RWPE2 (cell line): ENCODE measurements at regions not wholly inside any gene's neighbourhood (a gene's known extent, or its start where the extent isn't known, plus 50 kb on each side); places are given as distances from the start of the nearest gene placed in this dataset.
"Not testable (repeated sequence)": the region's sequence is repeated elsewhere in the genome, so short reads cannot be mapped to it uniquely, and the experiment has no call there.

Experiments used
- ATAC-seq: fragments of 200-7000 bp; cut with Tn5 transposase; 3 replicates; pipeline ENCODE4 v1.9.1; 2021; ENCODE audit warnings: low read depth
- DNase-seq: peaks from one replicate; pipeline ENCODE4 v3.0.0-alpha.2; 2020; ENCODE audit warnings: low spot score
- H3K27ac ChIP-seq: fragments of 450-650 bp; 2 replicates; pipeline ENCODE4 v1.5.1; 2017; ENCODE audit warnings: mild to moderate bottlenecking; ENCODE audit not compliant: poor library complexity, severe bottlenecking
- H3K27me3 ChIP-seq: fragments of 250-450 bp; sonication (Bioruptor Pico); 2 replicates; pipeline ENCODE4 v1.5.1; 2021; ENCODE audit warnings: mild to moderate bottlenecking, moderate library complexity; ENCODE audit not compliant: insufficient read depth, poor library complexity, severe bottlenecking
- H3K36me3 ChIP-seq: fragments of 250-450 bp; sonication (Bioruptor Pico); 2 replicates; pipeline ENCODE4 v1.5.1; 2020; ENCODE audit warnings: low read depth, mild to moderate bottlenecking, moderate library complexity
- H3K4me1 ChIP-seq: fragments of 250-450 bp; sonication (Bioruptor Pico); 2 replicates; pipeline ENCODE4 v1.5.1; 2021; ENCODE audit warnings: mild to moderate bottlenecking, moderate library complexity; ENCODE audit not compliant: insufficient read depth, poor library complexity, severe bottlenecking
- H3K4me3 ChIP-seq: fragments of 250-450 bp; sonication (Bioruptor Pico); 2 replicates; pipeline ENCODE4 v1.5.1; 2021; ENCODE audit warnings: mild to moderate bottlenecking, moderate library complexity; ENCODE audit not compliant: severe bottlenecking
- H3K9me3 ChIP-seq: fragments of 250-450 bp; sonication (Bioruptor Pico); 2 replicates; pipeline ENCODE4 v1.5.1; 2021; ENCODE audit warnings: mild to moderate bottlenecking, moderate library complexity; ENCODE audit not compliant: severe bottlenecking
- CTCF ChIP-seq: fragments of 450-650 bp; IDR thresholded peaks from one replicate; pipeline ENCODE4 v1.5.1; 2017; ENCODE audit warnings: mild to moderate bottlenecking, moderate library complexity; ENCODE audit not compliant: poor library complexity, severe bottlenecking

GRCh38 chr1:178036090-178036489 lies 57.8 kb upstream of the RASAL2 start:
- Histone ChIP-seq H3K4me1 (no peaks in the 10 kb centered on the region), H3K36me3 (no peaks in the 10 kb centered on the region), H3K4me3 (no peak overlapping the region), H3K27ac (no peak overlapping the region), H3K27me3 (no peaks in the 10 kb centered on the region), H3K9me3 (no peaks in the 10 kb centered on the region)
- ATAC-seq: no peak
- no peak for TF ChIP-seq CTCF
- no peak for DNase-seq

GRCh38 chr1:178037510-178038253 lies 56.2 kb upstream of the RASAL2 start:
- no peaks in the 10 kb centered on the region for H3K4me1 ChIP-seq
- H3K36me3 ChIP-seq: no peaks in the 10 kb centered on the region
- no peaks in the 10 kb centered on the region for H3K27me3 ChIP-seq
- H3K9me3 ChIP-seq: no peaks in the 10 kb centered on the region
- TF ChIP-seq CTCF: peak; percentile 45
- peak; percentile 94 for ATAC-seq
- no peak for DNase-seq
- H3K4me3 ChIP-seq: peak overlapping the region; percentile 14
- H3K27ac ChIP-seq: no peak overlapping the region

GRCh38 chr1:178038372-178038771 lies 55.5 kb upstream of the RASAL2 start:
- no peak for TF ChIP-seq CTCF
- Histone ChIP-seq H3K9me3 (no peaks in the 10 kb centered on the region), H3K36me3 (no peaks in the 10 kb centered on the region), H3K4me1 (no peaks in the 10 kb centered on the region), H3K27me3 (no peaks in the 10 kb centered on the region), H3K27ac (no peak overlapping the region), H3K4me3 (peak overlapping the region; percentile 14)
- DNase-seq (no peak), ATAC-seq (no peak)

GRCh38 chr1:178039891-178040290 lies 54.0 kb upstream of the RASAL2 start:
- no peaks in the 10 kb centered on the region for H3K9me3 ChIP-seq
- no peak for DNase-seq
- H3K27me3 ChIP-seq: no peaks in the 10 kb centered on the region
- no peak overlapping the region for H3K27ac ChIP-seq
- no peak overlapping the region for H3K4me3 ChIP-seq
- no peaks in the 10 kb centered on the region for H3K4me1 ChIP-seq
- no peak for TF ChIP-seq CTCF
- H3K36me3 ChIP-seq: no peaks in the 10 kb centered on the region
- no peak for ATAC-seq

GRCh38 chr1:178043940-178044339 lies 50.0 kb upstream of the RASAL2 start:
- not testable (repeated sequence) for H3K4me1 ChIP-seq, H3K36me3 ChIP-seq, DNase-seq, H3K4me3 ChIP-seq, H3K27ac ChIP-seq, ATAC-seq, H3K9me3 ChIP-seq, H3K27me3 ChIP-seq
